Non-pigmented ciliary epithelial cell (primary cell): ENCODE measurements at regions not wholly inside any gene's neighbourhood (a gene's known extent, or its start where the extent isn't known, plus 50 kb on each side); places are given as distances from the start of the nearest gene placed in this dataset.

Experiments used
- DNase-seq: peaks from one replicate; pipeline ENCODE4 v3.0.0-alpha.2; 2010; ENCODE audit warnings: low read depth

DNA sequence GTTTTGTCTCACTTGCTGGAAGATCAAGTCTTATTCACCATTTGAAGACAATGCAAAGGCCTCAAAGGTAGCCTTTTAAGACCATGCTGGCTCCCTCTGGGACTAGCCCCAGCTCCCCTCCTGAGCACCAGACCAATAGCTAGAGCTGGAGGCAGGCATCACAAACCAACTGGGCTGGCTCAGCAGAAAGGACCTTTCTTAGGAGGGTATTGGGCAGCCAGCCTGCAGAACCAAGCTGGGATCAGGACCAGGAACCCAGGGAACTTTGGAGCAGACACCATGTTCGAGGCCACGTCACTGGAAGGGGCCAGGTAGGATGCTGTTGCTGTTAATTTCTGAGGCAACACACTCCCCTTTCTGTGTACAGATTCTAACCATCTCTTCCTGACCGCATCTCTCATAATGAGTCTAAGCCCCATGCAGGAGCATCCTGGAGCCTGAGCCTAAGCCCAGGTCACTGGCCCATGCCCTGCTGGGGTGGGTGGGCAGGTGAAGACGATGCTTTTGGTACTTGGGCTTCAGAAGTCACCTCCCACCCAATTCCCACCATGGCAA lies 81.4 kb upstream of the KLF13 start:
- no peak for DNase-seq

- no peak for DNase-seq
These were observed 80.9 kb upstream of the KLF13 start for GRCh38 chr15:31245756-31246155.

- no peak for DNase-seq
These were observed 79.2 kb upstream of the KLF13 start for GRCh38 chr15:31247404-31247803.

DNA sequence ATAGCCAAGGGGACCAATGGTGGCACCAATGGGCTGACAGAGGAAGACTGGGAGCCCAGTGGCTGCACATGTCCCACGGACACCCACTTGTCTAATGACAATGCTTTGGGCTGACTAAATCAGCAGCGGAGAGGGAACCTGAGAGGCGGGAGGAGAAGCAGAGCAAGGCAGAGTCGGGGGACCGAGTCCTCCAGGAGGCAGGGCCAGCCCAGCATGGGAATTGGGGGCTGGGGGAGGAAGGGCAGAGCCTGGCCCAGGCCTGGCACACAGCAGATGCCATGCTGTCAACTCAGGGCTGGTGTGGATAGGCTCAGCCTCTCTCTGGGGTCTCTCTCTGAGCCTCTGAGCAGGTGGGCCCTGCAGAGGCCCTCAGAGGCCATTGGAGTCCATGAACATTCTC lies 78.4 kb upstream of the KLF13 start:
- DNase-seq, result no peak

- no peak for DNase-seq
These were observed 77.7 kb upstream of the KLF13 start for GRCh38 chr15:31248951-31249350.

GRCh38 chr15:31250033-31250432 lies 76.6 kb upstream of the KLF13 start:
- no peak for DNase-seq

- DNase-seq, result no peak
These were observed 75.5 kb upstream of the KLF13 start for GRCh38 chr15:31251165-31251564.

- DNase-seq, result no peak
These were observed 74.4 kb upstream of the KLF13 start for GRCh38 chr15:31252171-31252785.

DNA sequence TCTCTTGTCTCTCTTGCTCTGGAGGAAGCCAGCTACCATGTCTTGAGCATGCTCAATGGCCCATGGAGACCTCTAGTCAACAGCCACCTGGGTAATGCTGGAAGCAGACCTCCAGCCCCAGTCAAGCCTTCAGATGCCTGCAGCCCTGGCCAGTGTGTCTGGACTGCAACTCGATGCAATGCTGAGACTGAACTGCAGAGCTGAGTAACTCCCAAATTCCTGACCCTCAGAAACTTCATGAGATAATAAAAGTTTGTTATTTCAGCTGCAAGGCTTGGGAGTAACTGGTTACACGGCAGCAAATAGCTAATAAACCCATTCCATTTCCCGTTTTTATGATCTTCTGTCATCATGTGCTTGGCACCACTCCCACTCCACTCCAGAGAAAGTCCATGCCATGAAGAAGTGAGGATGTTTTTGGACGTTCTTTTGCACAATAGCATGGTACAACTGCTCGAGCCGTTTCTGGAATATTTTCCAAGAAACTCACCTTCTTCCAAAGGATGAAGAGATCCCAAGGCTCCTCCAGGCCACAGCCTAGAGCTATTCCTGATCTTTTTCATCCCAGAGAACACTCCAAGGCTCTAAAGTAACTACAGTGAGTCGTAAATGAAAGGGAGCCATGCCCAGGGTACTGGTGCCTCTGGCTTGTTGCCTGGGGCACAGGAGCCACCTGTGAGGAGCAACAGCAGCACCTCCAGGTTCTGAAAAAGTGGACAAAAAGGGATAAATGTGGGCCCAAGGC lies 72.0 kb upstream of the KLF13 start:
- DNase-seq, result no peak

- DNase-seq, result no peak
These were observed 71.5 kb upstream of the KLF13 start for GRCh38 chr15:31255176-31255510.

- DNase-seq, result no peak
These were observed 70.8 kb upstream of the KLF13 start for GRCh38 chr15:31255732-31256377.

DNA sequence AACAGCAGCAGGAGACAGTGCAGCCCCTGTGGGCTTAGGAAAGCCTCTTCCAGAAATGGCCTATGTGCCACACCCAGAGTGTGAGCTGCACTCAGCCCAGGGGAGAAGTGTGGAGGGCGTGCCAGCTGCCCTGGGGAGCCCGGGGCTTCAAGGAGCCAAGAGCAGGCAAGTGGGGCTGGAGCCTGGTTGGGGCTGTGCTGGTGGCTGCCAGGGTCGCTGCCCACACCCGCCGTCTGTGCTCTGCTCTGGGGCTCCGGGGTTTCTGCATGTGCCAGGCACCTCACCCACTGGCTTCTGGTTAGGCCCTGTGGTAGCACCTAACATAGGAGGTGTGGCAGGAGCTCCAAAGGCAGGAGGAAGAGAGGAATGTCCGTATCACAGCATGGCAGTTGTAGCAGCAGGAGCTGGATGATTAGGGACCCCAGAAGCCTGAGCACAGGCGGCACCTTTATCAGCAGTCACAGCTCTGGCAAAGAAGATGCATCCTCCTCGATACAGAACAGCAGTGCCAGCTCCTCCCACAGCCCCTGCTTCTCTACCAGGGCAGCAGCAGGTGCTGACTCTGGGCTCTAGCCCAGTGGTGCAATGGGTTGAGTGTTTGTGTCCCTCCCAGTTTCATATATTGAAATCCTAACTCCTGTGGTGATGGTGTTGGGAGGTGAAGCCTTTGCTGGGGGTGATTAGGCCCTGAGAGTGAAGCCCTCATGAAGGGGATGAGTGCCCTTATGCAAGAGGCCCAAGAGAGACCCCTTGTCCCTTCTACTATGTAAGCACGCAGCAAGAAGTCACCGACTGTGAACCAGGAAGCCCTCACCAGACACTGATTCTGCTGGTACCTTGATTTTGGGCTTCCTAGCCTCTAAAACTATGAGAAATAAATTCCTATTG lies 70.0 kb upstream of the KLF13 start:
- DNase-seq, result no peak

DNA sequence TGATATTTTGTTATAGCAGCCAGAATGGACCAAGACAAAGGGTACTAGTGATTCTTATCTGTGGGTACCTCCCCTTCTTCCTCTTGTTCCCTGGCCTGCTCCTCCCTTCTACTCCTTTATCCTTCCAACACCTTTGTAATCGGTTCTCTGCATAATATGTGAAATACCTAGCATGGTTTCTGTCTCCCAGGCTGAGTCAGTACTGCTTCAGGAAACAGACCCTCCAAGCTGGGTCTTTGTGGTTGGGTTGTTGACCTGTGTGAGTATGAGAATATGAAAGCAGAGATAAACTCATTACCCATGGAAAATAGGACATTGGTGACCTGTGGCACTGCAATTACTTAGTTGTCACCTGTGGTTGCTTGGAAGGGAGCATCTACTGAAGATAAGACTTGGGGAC lies 69.3 kb upstream of the KLF13 start:
- no peak for DNase-seq

DNA sequence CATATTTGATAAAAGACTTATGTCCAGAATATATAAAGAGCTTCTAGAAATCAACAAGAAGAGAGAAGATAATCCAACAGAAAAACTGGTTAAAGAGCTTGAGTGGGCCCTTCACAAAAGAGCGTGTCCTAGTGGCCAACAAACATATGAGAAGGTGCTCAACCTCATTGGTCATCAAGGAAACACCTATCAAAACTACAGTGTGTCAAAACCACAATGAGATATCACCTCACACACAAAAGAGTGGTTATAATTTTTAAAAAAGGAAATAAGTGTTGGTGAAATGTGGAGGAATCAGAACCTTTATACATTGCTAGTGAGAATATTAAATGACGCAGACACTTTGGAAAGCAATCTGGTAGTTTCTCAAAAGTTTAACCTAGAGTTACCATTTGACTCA lies 68.4 kb upstream of the KLF13 start:
- no peak for DNase-seq

DNA sequence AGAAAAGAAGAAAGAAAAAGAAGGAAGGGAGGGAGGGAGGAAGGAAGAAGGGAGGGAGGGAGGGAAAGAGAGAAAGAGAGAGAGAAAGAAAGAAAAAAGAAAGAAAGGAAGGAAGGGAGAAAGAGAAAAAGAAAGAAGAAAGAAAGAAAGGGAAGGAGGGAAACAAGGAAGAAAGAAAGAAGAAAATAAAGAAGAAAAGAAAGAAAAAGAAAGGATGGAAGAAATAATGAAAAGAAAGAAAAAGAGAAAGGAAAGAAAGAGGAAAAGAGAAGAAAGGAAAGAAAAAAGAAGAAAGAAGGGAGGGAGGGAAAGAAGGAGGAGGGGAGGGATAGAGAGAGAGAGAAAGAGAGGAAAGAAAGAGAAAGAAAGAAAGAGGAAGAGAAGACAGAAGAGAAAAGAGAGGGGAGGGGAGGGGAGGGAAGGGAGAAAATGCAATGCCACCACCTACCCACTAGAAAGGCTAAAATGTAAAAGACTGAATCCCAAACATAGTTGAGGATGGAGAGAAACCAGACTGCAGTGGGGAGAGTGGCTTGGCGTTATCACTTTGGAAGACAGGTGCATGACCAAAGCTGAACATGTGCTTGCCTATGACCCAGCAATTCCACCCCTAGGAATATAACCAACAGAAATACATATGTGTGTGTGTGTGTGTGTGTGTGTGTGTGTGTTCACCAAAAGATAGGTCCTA lies 66.9 kb upstream of the KLF13 start:
- no peak for DNase-seq

DNA sequence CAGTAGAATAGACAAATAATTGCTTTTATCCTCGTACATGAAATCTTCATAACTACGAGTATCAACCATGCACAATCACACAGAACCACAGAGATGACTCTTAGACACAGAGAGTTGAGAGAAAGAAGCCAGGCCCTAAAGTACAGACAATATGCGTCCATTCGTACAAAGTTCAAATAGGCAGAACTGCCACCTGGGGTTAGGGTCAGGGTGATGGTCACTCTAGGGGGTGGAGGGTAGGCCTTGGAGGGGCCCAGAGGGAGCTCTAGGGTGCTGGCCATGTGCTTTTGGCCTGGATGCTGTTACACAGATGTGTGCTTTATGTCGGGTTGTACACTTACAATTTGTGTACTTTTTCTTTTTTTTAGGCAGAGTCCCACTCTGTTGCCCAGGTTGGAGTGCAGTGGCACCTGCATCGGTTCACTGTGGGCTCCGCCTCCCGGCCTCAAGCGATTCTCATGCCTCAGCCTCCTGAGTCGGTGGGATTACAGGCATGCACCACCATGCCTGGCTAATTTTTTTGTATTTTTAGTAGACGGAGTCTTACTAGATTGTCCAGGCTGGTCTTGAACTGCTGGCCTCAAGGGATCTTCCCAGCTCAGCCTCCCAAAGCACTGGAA lies 65.9 kb upstream of the KLF13 start:
- DNase-seq, result no peak

DNA sequence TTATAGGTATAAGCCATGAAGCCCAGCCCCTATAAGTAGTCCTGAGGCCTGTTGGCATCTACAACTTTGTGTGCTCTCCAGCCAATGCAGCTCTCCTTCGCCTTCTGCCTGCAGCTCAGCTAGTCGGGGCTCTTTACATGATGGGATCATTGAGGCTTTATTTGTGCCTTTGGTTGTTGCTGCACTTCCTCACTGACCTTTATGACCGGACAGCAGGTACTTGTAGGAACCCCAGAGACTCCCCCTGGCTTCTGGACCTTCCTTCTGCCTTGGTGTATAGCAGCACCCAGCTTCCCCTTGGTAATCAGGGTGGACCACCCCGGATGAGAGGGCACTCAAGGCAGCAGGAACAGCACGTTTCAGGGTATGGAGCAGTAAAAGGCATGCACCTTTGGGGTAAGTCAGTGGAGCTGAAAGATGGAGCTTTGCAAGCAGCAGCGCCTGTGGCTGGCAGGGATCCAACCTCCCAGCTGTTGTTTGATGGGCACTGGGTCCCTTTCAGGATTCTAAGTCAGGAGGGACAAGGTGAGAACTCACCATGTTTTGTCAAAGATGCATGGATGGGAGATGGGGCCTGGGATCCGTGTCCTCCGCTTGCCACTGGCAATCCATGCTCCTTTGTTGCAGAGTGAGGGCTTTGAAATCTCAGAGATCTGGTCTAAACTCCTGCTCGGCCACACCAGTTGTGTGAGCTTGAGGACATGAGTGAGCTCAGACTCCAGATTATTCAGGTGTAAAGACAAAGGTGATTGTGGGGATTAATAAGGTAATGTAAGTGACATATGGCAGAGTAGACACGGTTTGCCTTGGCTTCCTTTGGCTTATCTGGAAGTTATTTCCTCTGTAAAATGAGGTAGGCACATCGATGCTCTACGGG lies 65.1 kb upstream of the KLF13 start:
- no peak for DNase-seq

DNA sequence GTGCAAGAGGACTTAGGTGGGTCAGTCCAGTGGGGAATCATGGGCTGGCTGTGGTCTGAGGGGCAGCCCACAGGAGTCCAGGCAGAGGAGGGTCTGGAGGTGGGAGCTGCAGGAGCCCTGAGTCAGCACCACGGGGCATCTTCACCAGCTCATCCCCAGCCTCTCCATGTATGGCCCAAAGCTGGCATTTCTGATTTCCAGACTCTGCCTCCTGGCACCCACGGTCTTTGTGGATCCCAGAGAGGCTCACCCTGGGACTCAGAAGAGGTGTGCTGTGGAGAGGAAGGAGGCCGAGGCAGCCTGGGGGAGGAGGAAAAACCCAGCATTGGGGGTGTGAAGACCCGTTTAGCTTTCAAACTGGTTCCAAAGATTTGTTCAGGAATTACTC lies 64.5 kb upstream of the KLF13 start:
- no peak for DNase-seq

DNA sequence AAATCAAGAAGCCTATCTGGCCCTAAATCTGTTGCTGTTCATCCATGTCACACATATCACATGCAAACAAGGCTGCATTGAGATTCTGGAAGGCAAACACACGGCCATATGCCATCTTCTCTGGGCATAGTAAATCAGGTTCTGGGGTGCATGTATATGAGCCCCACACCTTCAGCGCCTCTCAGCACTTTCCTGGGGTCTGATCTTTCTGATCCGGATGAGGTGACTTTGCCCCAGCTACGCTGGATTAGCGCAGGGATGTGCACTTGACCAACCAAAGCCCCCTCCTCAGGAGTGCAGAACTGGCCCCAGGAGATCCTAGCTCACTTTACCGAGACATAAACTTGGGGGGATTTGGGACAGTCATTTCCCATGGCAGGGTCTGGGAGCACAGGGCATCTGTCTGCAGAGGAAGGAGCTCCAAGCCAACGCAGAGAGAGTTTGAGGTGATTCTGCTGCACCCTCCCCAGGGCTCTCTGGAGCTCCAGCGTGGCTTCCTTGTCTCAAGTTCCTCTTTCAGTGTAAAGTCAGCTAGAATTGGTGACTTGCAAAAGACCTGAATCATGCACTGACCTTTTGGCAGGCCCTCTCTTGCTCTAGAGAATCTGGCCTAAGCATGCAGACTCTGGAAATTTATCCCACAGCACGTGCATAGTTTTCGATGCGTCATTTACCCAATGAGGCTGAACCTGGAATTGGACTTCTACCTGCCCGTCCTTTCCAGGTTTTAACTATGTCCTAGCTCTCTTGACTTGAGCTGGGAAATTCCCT lies 63.5 kb upstream of the KLF13 start:
- DNase-seq, result no peak
